C4-2B (cell line): ENCODE measurements at regions not wholly inside any gene's neighbourhood (a gene's known extent, or its start where the extent isn't known, plus 50 kb on each side); places are given as distances from the start of the nearest gene placed in this dataset.
"Not testable (repeated sequence)": the region's sequence is repeated elsewhere in the genome, so short reads cannot be mapped to it uniquely, and the experiment has no call there.

Experiments
- CTCF ChIP-seq: fragments of 450-650 bp; conservative IDR thresholded peaks from 2 replicates; pipeline ENCODE4 v1.5.1; 2017; ENCODE audit warnings: mild to moderate bottlenecking
- ZFX ChIP-seq: fragments of 450-650 bp; IDR thresholded peaks from 2 replicates; pipeline ENCODE4 v1.6.1; 2017

DNA sequence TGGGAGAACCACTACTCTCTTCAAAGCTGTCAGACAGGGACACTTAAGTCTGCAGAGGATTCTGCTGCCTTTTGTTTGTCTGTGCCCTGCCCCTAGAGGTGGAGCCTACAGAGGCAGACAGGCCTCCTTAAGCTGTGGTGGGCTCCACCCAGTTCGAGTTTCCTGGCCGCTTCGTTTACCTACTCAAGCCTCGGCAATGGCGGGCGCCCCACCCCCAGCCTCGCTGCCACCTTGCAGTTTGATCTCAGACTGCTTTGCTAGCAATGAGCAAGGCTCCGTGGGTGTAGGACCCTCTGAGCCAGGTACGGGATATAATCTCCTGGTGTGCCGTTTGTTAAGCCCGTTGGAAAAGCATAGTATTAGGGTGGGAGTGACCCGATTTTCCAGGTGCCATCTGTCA, 267.9 kb upstream of the GRAMD2B start:
- not testable (repeated sequence) for TF ChIP-seq CTCF, ZFX
